PFSK-1 (cell line): ENCODE measurements at regions not wholly inside any gene's neighbourhood (a gene's known extent, or its start where the extent isn't known, plus 50 kb on each side); places are given as distances from the start of the nearest gene placed in this dataset.

Experiments used
- FOXP2 ChIP-seq: optimal IDR thresholded peaks from 2 replicates; pipeline ENCODE3; 2011; ENCODE audit warnings: borderline replicate concordance, control low read depth, inconsistent platforms; ENCODE audit not compliant: insufficient read depth; ENCODE audit errors: extremely low read length, extremely low read depth
- POLR2AphosphoS5 ChIP-seq: IDR thresholded peaks from 2 replicates; pipeline ENCODE4 v1.6.1; 2012; ENCODE audit warnings: low read depth, mild to moderate bottlenecking, control low read depth, low read length, moderate library complexity
- REST ChIP-seq, 2 experiments: IDR thresholded peaks; 2 replicates each; pipeline versions ENCODE4 v1.6.1 to v1.8.0; 2011 to 2012; ENCODE audit warnings: low read depth in 2 of 2, low read length in 2 of 2, control low read depth in 1 of 2, inconsistent platforms in 1 of 2, mild to moderate bottlenecking in 1 of 2, moderate library complexity in 1 of 2; ENCODE audit not compliant: insufficient read depth in 1 of 2
- SIN3A ChIP-seq: IDR thresholded peaks from 2 replicates; pipeline ENCODE4 v1.6.1; 2012; ENCODE audit warnings: mild to moderate bottlenecking, low read length, moderate library complexity, borderline replicate concordance; ENCODE audit not compliant: insufficient read depth
- TAF1 ChIP-seq: IDR thresholded peaks from 2 replicates; pipeline ENCODE4 v1.6.1; 2012; ENCODE audit warnings: low read length, control low read depth, borderline replicate concordance; ENCODE audit not compliant: insufficient read depth

DNA sequence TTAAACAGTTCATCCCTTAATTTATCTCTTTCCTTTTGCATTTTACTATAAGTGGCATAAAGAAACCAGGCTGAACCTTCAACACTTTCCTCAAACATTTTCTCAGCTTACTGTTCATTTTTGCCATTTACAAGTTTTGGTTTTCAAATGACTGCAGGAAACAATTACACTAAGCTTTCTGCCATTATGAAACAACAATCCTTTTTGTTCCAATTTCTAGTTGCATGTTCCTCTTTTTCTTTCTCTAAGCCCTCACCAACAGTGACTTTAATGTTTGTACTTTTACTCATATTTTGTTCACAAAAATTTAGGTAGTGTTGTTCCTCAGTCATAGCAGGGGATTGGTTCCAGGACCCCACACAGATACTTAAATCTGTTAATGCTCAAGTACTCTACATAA, 1526.1 kb downstream of the STIM2 start:
- TF ChIP-seq FOXP2 (no peak), POLR2AphosphoS5 (no peak), REST (IDR thresholded peaks at IDR 0.05; ENCODE audit: insufficient read depth in 1 of 2, low read depth in 2 of 2, low read length in 2 of 2) (no peak), SIN3A (no peak), TAF1 (no peak)

DNA sequence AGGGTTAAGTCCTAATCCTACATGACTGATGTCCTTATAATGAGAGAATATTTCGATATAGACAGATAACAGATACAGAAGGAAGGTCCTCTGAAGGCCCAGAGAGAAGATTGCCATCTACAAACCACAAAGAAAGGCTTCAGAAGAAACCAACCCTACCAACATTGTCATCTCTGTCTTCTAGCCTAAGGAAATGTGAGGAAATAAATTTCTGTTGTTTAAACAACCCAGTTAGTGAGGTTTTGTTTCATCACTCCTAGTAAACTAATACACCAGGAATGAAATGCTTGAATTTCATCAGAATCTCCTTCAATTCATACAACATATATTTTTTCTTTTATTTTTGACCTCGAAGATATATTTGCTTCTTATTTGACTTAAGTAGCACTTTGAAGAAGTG, 1527.8 kb downstream of the STIM2 start:
- TF ChIP-seq FOXP2 = no peak
- TF ChIP-seq REST (IDR thresholded peaks at IDR 0.05; ENCODE audit: insufficient read depth in 1 of 2, low read depth in 2 of 2, low read length in 2 of 2) = no peak
- no peak for TF ChIP-seq SIN3A
- TF ChIP-seq TAF1 = no peak
- TF ChIP-seq POLR2AphosphoS5 = no peak

DNA sequence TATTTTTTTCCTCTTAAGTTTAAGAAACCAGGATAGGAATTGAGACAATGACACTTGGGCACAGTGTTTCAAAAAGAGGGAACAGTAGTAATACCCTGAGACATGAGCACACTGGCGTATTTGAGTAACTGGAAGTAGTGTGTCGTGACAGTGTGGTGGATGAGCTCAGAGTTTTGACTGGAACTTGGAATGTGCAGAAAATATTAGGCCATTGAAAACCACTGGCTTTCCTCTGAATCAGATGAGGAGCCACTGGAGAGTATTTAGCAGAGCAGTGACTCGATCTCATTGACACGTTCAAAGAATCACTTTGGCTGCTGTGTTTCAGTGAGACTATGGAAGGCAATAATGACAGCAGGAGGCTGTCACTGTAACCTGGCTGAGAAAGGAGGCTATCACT, 1531.2 kb downstream of the STIM2 start:
- TF ChIP-seq POLR2AphosphoS5 (no peak), TAF1 (no peak), SIN3A (no peak), REST (IDR thresholded peaks at IDR 0.05; ENCODE audit: insufficient read depth in 1 of 2, low read depth in 2 of 2, low read length in 2 of 2) (no peak), FOXP2 (no peak)

GRCh38 chr4:28402751-28403150, 1542.1 kb downstream of the STIM2 start:
- no peak for TF ChIP-seq POLR2AphosphoS5
- TF ChIP-seq TAF1 = no peak
- TF ChIP-seq FOXP2 = no peak
- no peak for TF ChIP-seq SIN3A
- no peak for TF ChIP-seq REST (IDR thresholded peaks at IDR 0.05; ENCODE audit: insufficient read depth in 1 of 2, low read depth in 2 of 2, low read length in 2 of 2)

DNA sequence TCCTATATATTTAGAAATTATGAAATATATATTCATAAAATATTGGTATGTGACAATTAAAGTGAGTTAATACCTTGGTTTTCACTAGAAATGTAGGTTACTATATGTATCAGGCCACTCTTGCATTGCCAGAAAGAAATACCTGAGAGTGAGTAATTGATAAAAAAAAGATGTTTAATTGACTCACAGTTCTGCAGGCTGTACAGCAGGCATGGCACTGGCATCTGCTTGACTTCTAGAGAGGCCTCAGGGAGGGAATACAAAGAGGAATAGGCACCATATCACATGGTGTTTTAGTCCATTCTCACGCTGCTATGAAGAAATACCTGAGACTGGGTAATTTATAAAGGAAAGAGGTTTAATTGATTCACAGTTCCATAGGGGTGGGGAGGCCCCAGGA, 1560.6 kb downstream of the STIM2 start:
- no peak for TF ChIP-seq POLR2AphosphoS5
- no peak for TF ChIP-seq SIN3A
- no peak for TF ChIP-seq TAF1
- TF ChIP-seq REST (IDR thresholded peaks at IDR 0.05; ENCODE audit: insufficient read depth in 1 of 2, low read depth in 2 of 2, low read length in 2 of 2) = no peak
